ENCODE measurements at regions not wholly inside any gene's neighbourhood (a gene's known extent, or its start where the extent isn't known, plus 50 kb on each side); places are given as distances from the start of the nearest gene placed in this dataset.

- no peak for FAIRE-seq
- DNase-seq (ENCODE audit: insufficient read length, low spot score) = peak; percentile 73
Observed at GRCh38 chr13:99436686-99437416, 64.4 kb upstream of the TM9SF2 start.

- no peak for DNase-seq (ENCODE audit: insufficient read length, low spot score)
- no peak for FAIRE-seq
Observed at GRCh38 chr13:99439048-99439447, 62.2 kb upstream of the TM9SF2 start.

- DNase-seq (ENCODE audit: insufficient read length, low spot score) = no peak
- no peak for FAIRE-seq
Observed at GRCh38 chr13:99439850-99440604, 61.2 kb upstream of the TM9SF2 start.

GRCh38 chr13:99442273-99442895 lies 58.9 kb upstream of the TM9SF2 start:
- FAIRE-seq (no peak), DNase-seq (ENCODE audit: insufficient read length, low spot score) (peak; percentile 32)

GRCh38 chr13:99446242-99446641 lies 55.0 kb upstream of the TM9SF2 start:
- no peak for DNase-seq (ENCODE audit: insufficient read length, low spot score)
- FAIRE-seq = no peak

- DNase-seq (ENCODE audit: insufficient read length, low spot score) (no peak), FAIRE-seq (no peak)
Observed at GRCh38 chr13:99448546-99448945, 52.7 kb upstream of the TM9SF2 start.

GRCh38 chr13:99450416-99450815 lies 50.9 kb upstream of the TM9SF2 start:
- DNase-seq (ENCODE audit: insufficient read length, low spot score) (no peak), FAIRE-seq (no peak)

All from HTR-8/SVneo (cell line).